Urinary bladder (tissue), 3 donors: ENCODE measurements at regions not wholly inside any gene's neighbourhood (a gene's known extent, or its start where the extent isn't known, plus 50 kb on each side); places are given as distances from the start of the nearest gene placed in this dataset.
"Not testable (repeated sequence)": the region's sequence is repeated elsewhere in the genome, so short reads cannot be mapped to it uniquely, and the experiment has no call there.

Experiments
- DNase-seq: peaks from one replicate; pipeline ENCODE4 v3.0.0-alpha.2; 2015; ENCODE audit errors: extremely low spot score
- H3K27ac ChIP-seq: one replicate; pipeline ENCODE4 v1.5.1; 2013; ENCODE audit warnings: low read depth, mild to moderate bottlenecking, moderate library complexity
- H3K36me3 ChIP-seq: one replicate; pipeline ENCODE4 v1.6.1; 2013; ENCODE audit warnings: mild to moderate bottlenecking, moderate library complexity; ENCODE audit not compliant: insufficient read depth
- H3K4me1 ChIP-seq: one replicate; pipeline ENCODE4 v1.6.1; 2013; ENCODE audit warnings: mild to moderate bottlenecking, moderate library complexity; ENCODE audit not compliant: insufficient read depth
- H3K4me3 ChIP-seq: one replicate; pipeline ENCODE4 v1.5.1; 2013; ENCODE audit warnings: low read depth, low read length
- WGBS: extraction: QIAGEN DNeasy Blood & Tissue Kit; methylation state at CpG from one replicate; pipeline ENCODE4 v1.1.7; 2013; 5-methylcytosine and 5-hydroxymethylcytosine counted together
- donor health status: healthy with polysubstance abuse.
- donor health status: healthy.

- Histone ChIP-seq H3K4me3 (no peak overlapping the region), H3K4me1 (no peaks in the 10 kb centered on the region), H3K27ac (no peak overlapping the region), H3K36me3 (no peaks in the 10 kb centered on the region)
- WGBS: 89% methylated on average over 6 of the region's 6 CpGs
- DNase-seq: no peak
These were observed 183.7 kb upstream of the KLF6 start for GRCh38 chr10:3968727-3969126.

- Histone ChIP-seq H3K4me1 (no peaks in the 10 kb centered on the region), H3K4me3 (no peak overlapping the region), H3K27ac (no peak overlapping the region), H3K36me3 (no peaks in the 10 kb centered on the region)
- DNase-seq: no peak
- 61% methylated on average over 3 of the region's 3 CpGs for WGBS
These were observed 179.5 kb upstream of the KLF6 start for GRCh38 chr10:3964516-3964915.

GRCh38 chr10:3963191-3963673 lies 178.2 kb upstream of the KLF6 start:
- WGBS: 75% methylated on average over 4 of the region's 4 CpGs
- no peak overlapping the region for H3K27ac ChIP-seq
- DNase-seq: no peak
- no peak overlapping the region for H3K4me3 ChIP-seq
- no peaks in the 10 kb centered on the region for H3K4me1 ChIP-seq
- no peaks in the 10 kb centered on the region for H3K36me3 ChIP-seq

- DNase-seq: no peak
- no peaks in the 10 kb centered on the region for H3K36me3 ChIP-seq
- no peak overlapping the region for H3K4me3 ChIP-seq
- no peak overlapping the region for H3K27ac ChIP-seq
- H3K4me1 ChIP-seq: no peaks in the 10 kb centered on the region
- 85% methylated on average over 4 of the region's 4 CpGs for WGBS
These were observed 176.1 kb upstream of the KLF6 start for GRCh38 chr10:3961082-3961481.

- Histone ChIP-seq H3K36me3 (no peaks in the 10 kb centered on the region), H3K4me3 (no peak overlapping the region), H3K27ac (no peak overlapping the region), H3K4me1 (no peaks in the 10 kb centered on the region)
- 93% methylated on average over 5 of the region's 5 CpGs for WGBS
- no peak for DNase-seq
These were observed 175.5 kb upstream of the KLF6 start for GRCh38 chr10:3960496-3960895.

GRCh38 chr10:3959370-3960325 lies 174.6 kb upstream of the KLF6 start:
- no peak for DNase-seq
- 68% methylated on average over 17 of the region's 17 CpGs for WGBS
- Histone ChIP-seq H3K4me1 (no peaks in the 10 kb centered on the region), H3K27ac (no peak overlapping the region), H3K36me3 (no peaks in the 10 kb centered on the region), H3K4me3 (no peak overlapping the region)

- 91% methylated on average over 4 of the region's 4 CpGs for WGBS
- Histone ChIP-seq H3K36me3 (no peaks in the 10 kb centered on the region), H3K4me1 (no peaks in the 10 kb centered on the region), H3K4me3 (no peak overlapping the region), H3K27ac (no peak overlapping the region)
- no peak for DNase-seq
These were observed 173.5 kb upstream of the KLF6 start for GRCh38 chr10:3958472-3958996.

- WGBS: 82% methylated on average over 13 of the region's 13 CpGs
- no peaks in the 10 kb centered on the region for H3K36me3 ChIP-seq
- no peak for DNase-seq
- no peak overlapping the region for H3K4me3 ChIP-seq
- H3K4me1 ChIP-seq: no peaks in the 10 kb centered on the region
- no peak overlapping the region for H3K27ac ChIP-seq
These were observed 171.1 kb upstream of the KLF6 start for GRCh38 chr10:3955955-3956617.

- Histone ChIP-seq H3K36me3 (no peaks in the 10 kb centered on the region), H3K4me1 (no peaks in the 10 kb centered on the region), H3K4me3 (no peak overlapping the region), H3K27ac (no peak overlapping the region)
- DNase-seq: no peak
- WGBS: 76% methylated on average over 13 of the region's 13 CpGs
These were observed 170.5 kb upstream of the KLF6 start for GRCh38 chr10:3955493-3955892.

- Histone ChIP-seq H3K36me3 (no peaks in the 10 kb centered on the region), H3K27ac (no peak overlapping the region)
- no peak for DNase-seq
These were observed 169.6 kb upstream of the KLF6 start for GRCh38 chr10:3954615-3955014.

GRCh38 chr10:3954007-3954406 lies 169.0 kb upstream of the KLF6 start:
- not testable (repeated sequence) for DNase-seq, H3K4me1 ChIP-seq, H3K4me3 ChIP-seq, H3K36me3 ChIP-seq, H3K27ac ChIP-seq
- WGBS: 96% methylated on average over 1 of the region's 1 CpG

More at GRCh38 chr10:3954615-3955014, 169.6 kb upstream of the KLF6 start:
- Histone ChIP-seq H3K4me1 (no peaks in the 10 kb centered on the region), H3K4me3 (no peak overlapping the region)
- 90% methylated on average over 4 of the region's 4 CpGs for WGBS

GRCh38 chr10:3951993-3952392 lies 167.0 kb upstream of the KLF6 start:
- 91% methylated on average over 12 of the region's 12 CpGs for WGBS
- DNase-seq: no peak
- no peak overlapping the region for H3K27ac ChIP-seq
- H3K4me3 ChIP-seq: no peak overlapping the region
- H3K36me3 ChIP-seq: no peaks in the 10 kb centered on the region
- H3K4me1 ChIP-seq: no peaks in the 10 kb centered on the region

GRCh38 chr10:3950676-3951275 lies 165.8 kb upstream of the KLF6 start:
- 93% methylated on average over 12 of the region's 12 CpGs for WGBS
- H3K27ac ChIP-seq: no peak overlapping the region
- DNase-seq: no peak

More at GRCh38 chr10:3950676-3951275, 165.8 kb upstream of the KLF6 start:
- no peak overlapping the region for H3K4me3 ChIP-seq
- H3K36me3 ChIP-seq: no peaks in the 10 kb centered on the region
- no peaks in the 10 kb centered on the region for H3K4me1 ChIP-seq
